CD14-positive monocyte (primary cell): ENCODE measurements at regions not wholly inside any gene's neighbourhood (a gene's known extent, or its start where the extent isn't known, plus 50 kb on each side); places are given as distances from the start of the nearest gene placed in this dataset.
"Not testable (repeated sequence)": the region's sequence is repeated elsewhere in the genome, so short reads cannot be mapped to it uniquely, and the experiment has no call there.

Experiments used
- DNase-seq, 3 donors: peaks; one replicate each; pipeline ENCODE4 v3.0.0-alpha.2; 2011 to 2022
- H2AFZ ChIP-seq: 2 replicates; pipeline ENCODE4 v1.6.0; 2012; ENCODE audit warnings: mild to moderate bottlenecking, low read depth, low read length, inconsistent platforms; ENCODE audit not compliant: insufficient read depth, poor library complexity, severe bottlenecking
- H3K27ac ChIP-seq, 2 donors: 1 replicate in 1 of 2; 2 replicates in 1 of 2; pipeline ENCODE4 v1.5.1; 2012 to 2013; ENCODE audit warnings: low read length in 2 of 2, control low read depth in 1 of 2, inconsistent platforms in 1 of 2, low read depth in 1 of 2, mild to moderate bottlenecking in 1 of 2
- H3K27me3 ChIP-seq, 2 donors: one replicate each; pipeline versions ENCODE4 v1.6.0 to v1.6.1; 2011 to 2013; ENCODE audit warnings: low read length in 2 of 2; ENCODE audit not compliant: control insufficient read depth in 2 of 2, insufficient read depth in 2 of 2
- H3K36me3 ChIP-seq, 2 donors: replicated peaks in 1 of 2; 1 replicate in 1 of 2; 2 replicates in 1 of 2; pipeline versions ENCODE4 v1.5.1 to v1.6.1; 2012 to 2013; ENCODE audit warnings: low read length in 2 of 2, control low read depth in 1 of 2, inconsistent platforms in 1 of 2, mild to moderate bottlenecking in 1 of 2; ENCODE audit not compliant: insufficient read depth in 2 of 2, control insufficient read depth in 1 of 2
- H3K4me1 ChIP-seq, 2 donors: 1 replicate in 1 of 2; 2 replicates in 1 of 2; pipeline versions ENCODE4 v1.5.1 to v1.6.1; 2012 to 2013; ENCODE audit warnings: low read length in 2 of 2, control low read depth in 1 of 2, inconsistent platforms in 1 of 2, mild to moderate bottlenecking in 1 of 2, moderate library complexity in 1 of 2; ENCODE audit not compliant: insufficient read depth in 2 of 2, control insufficient read depth in 1 of 2
- H3K4me2 ChIP-seq: replicated peaks from 2 replicates; pipeline ENCODE3; 2012; ENCODE audit warnings: low read length, moderate library complexity, mild to moderate bottlenecking; ENCODE audit not compliant: poor library complexity, severe bottlenecking; ENCODE audit errors: extremely low read depth
- H3K4me3 ChIP-seq, 3 experiments: fragments of 200-600 bp in 1 of 3; sonication (generic) in 1 of 3; replicated peaks in 1 of 3; 1 replicate in 2 of 3; 2 replicates in 1 of 3; pipeline ENCODE4 v1.5.1; 2011 to 2013; ENCODE audit warnings: low read length in 3 of 3, mild to moderate bottlenecking in 3 of 3, control low read depth in 2 of 3, low read depth in 2 of 3, inconsistent platforms in 1 of 3, moderate library complexity in 1 of 3
- H3K79me2 ChIP-seq: 2 replicates; pipeline ENCODE4 v1.6.0; 2012; ENCODE audit warnings: mild to moderate bottlenecking, control low read depth, inconsistent platforms, low read length, moderate library complexity; ENCODE audit not compliant: insufficient read depth
- H3K9ac ChIP-seq: 2 replicates; pipeline ENCODE4 v1.6.0; 2017; ENCODE audit warnings: low read length, mild to moderate bottlenecking; ENCODE audit not compliant: insufficient read depth, poor library complexity, severe bottlenecking
- H3K9me3 ChIP-seq, 2 donors: replicated peaks in 1 of 2; 1 replicate in 1 of 2; 2 replicates in 1 of 2; pipeline versions ENCODE4 v1.5.1 to v1.6.1; 2012 to 2013; ENCODE audit warnings: low read length in 2 of 2, control low read depth in 1 of 2; ENCODE audit not compliant: control insufficient read depth in 1 of 2, insufficient read depth in 1 of 2
- H4K20me1 ChIP-seq: 2 replicates; pipeline ENCODE4 v1.6.0; 2012; ENCODE audit warnings: mild to moderate bottlenecking, low read length, control low read depth, moderate library complexity; ENCODE audit not compliant: insufficient read depth
- H3K27ac Mint-ChIP-seq, 7 donors: one replicate each; pipeline ENCODE4 v1.8.0; 2020; ENCODE audit warnings: mild to moderate bottlenecking in 7 of 7, mixed read lengths in 7 of 7, moderate library complexity in 6 of 7, inconsistent platforms in 2 of 7
- H3K27me3 Mint-ChIP-seq, 3 donors: one replicate each; pipeline ENCODE4 v1.8.0; 2021 to 2022; ENCODE audit warnings: low read depth in 3 of 3, mild to moderate bottlenecking in 3 of 3, mixed read lengths in 3 of 3, moderate library complexity in 3 of 3, inconsistent platforms in 1 of 3
- H3K36me3 Mint-ChIP-seq, 2 donors: one replicate each; pipeline ENCODE4 v1.8.0; 2020; ENCODE audit warnings: mixed read lengths in 2 of 2, inconsistent platforms in 1 of 2, mild to moderate bottlenecking in 1 of 2
- H3K4me1 Mint-ChIP-seq: one replicate; pipeline ENCODE4 v1.8.0; 2020; ENCODE audit warnings: mild to moderate bottlenecking, mixed read lengths
- H3K4me3 Mint-ChIP-seq, 2 donors: one replicate each; pipeline ENCODE4 v1.8.0; 2020; ENCODE audit warnings: mild to moderate bottlenecking in 2 of 2, mixed read lengths in 2 of 2, moderate library complexity in 1 of 2
- H3K9me3 Mint-ChIP-seq, 7 donors: one replicate each; pipeline ENCODE4 v1.8.0; 2020 to 2022; ENCODE audit warnings: mixed read lengths in 7 of 7, mild to moderate bottlenecking in 6 of 7, moderate library complexity in 6 of 7, inconsistent platforms in 2 of 7
- WGBS: methylation state at CpG from one replicate; pipeline ENCODE4 v1.1.5; 2013; ENCODE audit warnings: missing lambda C conversion rate; ENCODE audit not compliant: insufficient coverage; 5-methylcytosine and 5-hydroxymethylcytosine counted together
- intact Hi-C, 2 donors: fragments of 100-400 bp; cut with micrococcal nuclease; formaldehyde crosslinking; loops; one replicate each; pipeline versions ENCODE4 v1.15.0 to v1.15.1; 2023
- TF ChIP-seq, protein P1 (sequence below): fragments of 200-600 bp; IDR thresholded peaks from one replicate; pipeline ENCODE4 v1.8.0; 2022; ENCODE audit warnings: antibody characterized with exemption, mild to moderate bottlenecking

DNA sequence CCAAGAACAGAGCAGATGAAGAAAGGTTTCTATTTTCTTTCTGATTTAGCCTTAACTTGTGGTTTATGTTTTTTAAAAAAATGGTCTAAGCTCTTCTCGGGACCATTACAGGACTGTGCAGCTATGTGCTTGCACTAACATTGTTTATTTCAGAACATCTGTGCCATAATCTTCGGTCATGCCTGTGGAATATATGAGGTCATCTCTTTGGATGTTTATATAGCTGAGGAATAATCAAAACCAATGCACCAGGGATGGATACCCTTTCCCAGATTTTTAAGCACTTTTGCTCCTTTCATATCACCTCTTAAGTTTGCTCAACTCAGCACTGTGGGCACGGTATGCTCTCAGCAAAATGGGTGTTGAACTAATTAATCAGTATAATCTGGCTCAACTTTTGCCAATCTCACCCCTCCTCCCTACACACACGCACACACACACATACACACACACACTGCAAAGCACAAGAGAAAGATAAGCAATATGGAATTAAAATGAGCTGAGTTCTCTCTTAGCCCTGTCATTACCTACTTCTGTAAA lies 268.5 kb upstream of the TMC3 start:
- Histone ChIP-seq H3K9ac (no peak overlapping the region), H3K36me3 (no peaks in the 10 kb centered on the region), H3K27me3 (no peaks in the 10 kb centered on the region), H3K27ac (no peak overlapping the region), H4K20me1 (no peaks in the 10 kb centered on the region), H3K4me1 (no peaks in the 10 kb centered on the region), H3K79me2 (no peaks in the 10 kb centered on the region), H3K4me2 (no peak overlapping the region), H3K9me3 (peaks cover 0 to 5% of the 10 kb centered on the region in 2 donors), H2AFZ (no peak overlapping the region), H3K4me3 (no peak overlapping the region)
- Mint-ChIP-seq H3K4me3 (no peak overlapping the region), H3K27ac (no peak overlapping the region), H3K27me3 (peaks cover 0 to 3% (median 2%) of the 10 kb centered on the region in 3 donors), H3K4me1 (no peaks in the 10 kb centered on the region), H3K36me3 (no peaks in the 10 kb centered on the region), H3K9me3 (peaks cover 0 to 8% (median 5%) of the 10 kb centered on the region in 7 donors)
- DNase-seq = no peak
- 80% methylated on average over 1 of the region's 4 CpGs for WGBS
- intact Hi-C loops = no loop called here
- TF ChIP-seq, protein P1, sequence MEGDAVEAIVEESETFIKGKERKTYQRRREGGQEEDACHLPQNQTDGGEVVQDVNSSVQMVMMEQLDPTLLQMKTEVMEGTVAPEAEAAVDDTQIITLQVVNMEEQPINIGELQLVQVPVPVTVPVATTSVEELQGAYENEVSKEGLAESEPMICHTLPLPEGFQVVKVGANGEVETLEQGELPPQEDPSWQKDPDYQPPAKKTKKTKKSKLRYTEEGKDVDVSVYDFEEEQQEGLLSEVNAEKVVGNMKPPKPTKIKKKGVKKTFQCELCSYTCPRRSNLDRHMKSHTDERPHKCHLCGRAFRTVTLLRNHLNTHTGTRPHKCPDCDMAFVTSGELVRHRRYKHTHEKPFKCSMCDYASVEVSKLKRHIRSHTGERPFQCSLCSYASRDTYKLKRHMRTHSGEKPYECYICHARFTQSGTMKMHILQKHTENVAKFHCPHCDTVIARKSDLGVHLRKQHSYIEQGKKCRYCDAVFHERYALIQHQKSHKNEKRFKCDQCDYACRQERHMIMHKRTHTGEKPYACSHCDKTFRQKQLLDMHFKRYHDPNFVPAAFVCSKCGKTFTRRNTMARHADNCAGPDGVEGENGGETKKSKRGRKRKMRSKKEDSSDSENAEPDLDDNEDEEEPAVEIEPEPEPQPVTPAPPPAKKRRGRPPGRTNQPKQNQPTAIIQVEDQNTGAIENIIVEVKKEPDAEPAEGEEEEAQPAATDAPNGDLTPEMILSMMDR = no peak

DNA sequence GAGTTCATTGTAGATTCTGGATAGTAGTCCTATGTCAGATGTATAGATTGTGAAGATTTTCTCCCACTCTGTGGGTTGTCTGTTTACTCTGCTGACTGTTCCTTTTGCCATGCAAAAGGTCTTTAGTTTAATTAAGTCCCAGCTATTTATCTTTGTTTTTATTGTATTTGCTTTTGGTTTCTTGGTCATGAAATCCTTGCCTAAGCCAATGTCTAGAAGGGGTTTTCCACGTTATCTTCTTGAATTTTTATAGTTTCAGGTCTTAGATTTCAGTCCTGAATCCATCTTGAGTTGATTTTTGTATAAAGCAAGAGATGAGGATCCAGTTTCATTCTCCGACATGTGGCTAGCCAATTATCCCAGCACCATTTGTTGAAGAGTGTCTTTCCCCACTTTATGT lies 262.1 kb upstream of the TMC3 start:
- H3K4me3 ChIP-seq, H3K4me2 ChIP-seq, H3K9me3 ChIP-seq, H4K20me1 ChIP-seq, H3K79me2 ChIP-seq, H3K4me1 ChIP-seq, H3K4me1 Mint-ChIP-seq, intact Hi-C loops, H3K27me3 Mint-ChIP-seq, H2AFZ ChIP-seq, H3K4me3 Mint-ChIP-seq, H3K9ac ChIP-seq, H3K27ac Mint-ChIP-seq, H3K27me3 ChIP-seq, H3K36me3 ChIP-seq, H3K27ac ChIP-seq, DNase-seq, H3K36me3 Mint-ChIP-seq: not testable (repeated sequence)
- WGBS = no CpG with 5 or more reads among the region's 2 CpGs
- peaks cover 2 to 18% (median 7%) of the 10 kb centered on the region in 7 donors for H3K9me3 Mint-ChIP-seq
